ENCODE measurements at regions not wholly inside any gene's neighbourhood (a gene's known extent, or its start where the extent isn't known, plus 50 kb on each side); places are given as distances from the start of the nearest gene placed in this dataset.

DNA sequence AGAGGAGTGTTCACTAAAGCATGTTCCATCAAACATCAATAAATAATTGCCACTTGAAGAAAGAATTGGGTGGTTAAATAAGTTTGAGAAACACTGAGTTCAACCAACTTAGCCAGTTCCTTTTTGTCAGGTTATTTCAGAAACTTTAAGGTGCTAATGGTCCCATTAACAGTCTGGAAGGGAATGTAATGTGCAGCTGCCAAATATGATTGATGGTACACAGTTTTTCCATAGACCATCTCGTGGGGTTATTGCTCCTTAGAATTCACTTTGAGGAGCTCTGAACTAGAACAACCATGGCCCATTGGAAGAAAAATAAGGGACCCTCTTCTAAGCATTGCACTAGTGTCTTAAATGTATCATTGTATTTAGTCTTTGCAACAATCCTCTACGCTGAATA lies 185.8 kb upstream of the NR2F2 start:
- TF ChIP-seq, protein P1, sequence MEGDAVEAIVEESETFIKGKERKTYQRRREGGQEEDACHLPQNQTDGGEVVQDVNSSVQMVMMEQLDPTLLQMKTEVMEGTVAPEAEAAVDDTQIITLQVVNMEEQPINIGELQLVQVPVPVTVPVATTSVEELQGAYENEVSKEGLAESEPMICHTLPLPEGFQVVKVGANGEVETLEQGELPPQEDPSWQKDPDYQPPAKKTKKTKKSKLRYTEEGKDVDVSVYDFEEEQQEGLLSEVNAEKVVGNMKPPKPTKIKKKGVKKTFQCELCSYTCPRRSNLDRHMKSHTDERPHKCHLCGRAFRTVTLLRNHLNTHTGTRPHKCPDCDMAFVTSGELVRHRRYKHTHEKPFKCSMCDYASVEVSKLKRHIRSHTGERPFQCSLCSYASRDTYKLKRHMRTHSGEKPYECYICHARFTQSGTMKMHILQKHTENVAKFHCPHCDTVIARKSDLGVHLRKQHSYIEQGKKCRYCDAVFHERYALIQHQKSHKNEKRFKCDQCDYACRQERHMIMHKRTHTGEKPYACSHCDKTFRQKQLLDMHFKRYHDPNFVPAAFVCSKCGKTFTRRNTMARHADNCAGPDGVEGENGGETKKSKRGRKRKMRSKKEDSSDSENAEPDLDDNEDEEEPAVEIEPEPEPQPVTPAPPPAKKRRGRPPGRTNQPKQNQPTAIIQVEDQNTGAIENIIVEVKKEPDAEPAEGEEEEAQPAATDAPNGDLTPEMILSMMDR (IDR thresholded peaks at IDR 0.05) = no peak
- no peak for TF ChIP-seq ZFX (IDR thresholded peaks at IDR 0.05; ENCODE audit: borderline replicate concordance)

All from 22Rv1 (cell line).